NB4 (cell line): ENCODE measurements at regions not wholly inside any gene's neighbourhood (a gene's known extent, or its start where the extent isn't known, plus 50 kb on each side); places are given as distances from the start of the nearest gene placed in this dataset.

Source experiments
- DNase-seq: peaks from one replicate; pipeline ENCODE4 v3.0.0; 2010; ENCODE audit warnings: low read depth
- H3K4me3 ChIP-seq: one replicate; pipeline ENCODE4 v1.5.1; 2011; ENCODE audit warnings: mild to moderate bottlenecking, low read depth, low read length, moderate library complexity
- MAX ChIP-seq: IDR thresholded peaks from 2 replicates; pipeline ENCODE4 v1.6.1; 2011; ENCODE audit warnings: low read depth, low read length
- MYC ChIP-seq: IDR thresholded peaks from 2 replicates; pipeline ENCODE4 v1.6.1; 2011; ENCODE audit warnings: low read depth, low read length
- POLR2A ChIP-seq: IDR thresholded peaks from 2 replicates; pipeline ENCODE4 v1.6.1; 2011; ENCODE audit warnings: mild to moderate bottlenecking; ENCODE audit not compliant: insufficient read length; ENCODE audit errors: extremely low read depth
- TF ChIP-seq, protein P1 (sequence below): IDR thresholded peaks from one replicate; pipeline ENCODE4 v1.5.1; 2012; ENCODE audit warnings: low read depth, low read length

DNA sequence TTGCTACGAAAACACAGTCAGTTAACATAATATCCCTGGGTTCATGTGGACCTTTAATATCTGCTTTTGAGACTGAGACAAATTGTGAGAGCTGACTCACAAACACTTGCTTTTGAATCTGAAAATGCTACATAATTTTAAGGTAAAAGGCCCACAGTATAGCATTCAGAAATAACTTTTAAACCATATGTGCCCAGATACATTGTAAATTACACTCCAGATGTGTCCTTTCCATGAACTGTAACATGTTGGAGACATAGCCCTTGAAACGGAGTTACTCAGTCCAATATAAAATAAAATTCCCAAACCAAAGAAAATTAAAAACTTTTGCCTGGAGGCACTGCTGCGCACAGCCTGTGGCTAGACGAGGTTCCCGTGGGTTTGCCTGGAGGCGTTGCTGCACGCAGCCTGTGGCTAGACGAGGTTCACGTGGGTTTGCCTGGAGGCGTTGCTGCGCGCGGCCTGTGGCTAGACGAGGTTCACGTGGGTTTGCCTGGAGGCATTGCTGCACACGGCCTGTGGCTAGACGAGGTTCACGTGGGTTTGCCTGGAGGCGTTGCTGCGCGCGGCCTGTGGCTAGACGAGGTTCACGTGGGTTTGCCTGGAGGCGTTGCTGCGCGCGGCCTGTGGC, 131.9 kb upstream of the ALKAL2 start:
- no peak for DNase-seq
- TF ChIP-seq MYC (no peak), POLR2A (no peak), MAX (no peak)
- TF ChIP-seq, protein P1, sequence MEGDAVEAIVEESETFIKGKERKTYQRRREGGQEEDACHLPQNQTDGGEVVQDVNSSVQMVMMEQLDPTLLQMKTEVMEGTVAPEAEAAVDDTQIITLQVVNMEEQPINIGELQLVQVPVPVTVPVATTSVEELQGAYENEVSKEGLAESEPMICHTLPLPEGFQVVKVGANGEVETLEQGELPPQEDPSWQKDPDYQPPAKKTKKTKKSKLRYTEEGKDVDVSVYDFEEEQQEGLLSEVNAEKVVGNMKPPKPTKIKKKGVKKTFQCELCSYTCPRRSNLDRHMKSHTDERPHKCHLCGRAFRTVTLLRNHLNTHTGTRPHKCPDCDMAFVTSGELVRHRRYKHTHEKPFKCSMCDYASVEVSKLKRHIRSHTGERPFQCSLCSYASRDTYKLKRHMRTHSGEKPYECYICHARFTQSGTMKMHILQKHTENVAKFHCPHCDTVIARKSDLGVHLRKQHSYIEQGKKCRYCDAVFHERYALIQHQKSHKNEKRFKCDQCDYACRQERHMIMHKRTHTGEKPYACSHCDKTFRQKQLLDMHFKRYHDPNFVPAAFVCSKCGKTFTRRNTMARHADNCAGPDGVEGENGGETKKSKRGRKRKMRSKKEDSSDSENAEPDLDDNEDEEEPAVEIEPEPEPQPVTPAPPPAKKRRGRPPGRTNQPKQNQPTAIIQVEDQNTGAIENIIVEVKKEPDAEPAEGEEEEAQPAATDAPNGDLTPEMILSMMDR: no peak
- no peak overlapping the region for H3K4me3 ChIP-seq

DNA sequence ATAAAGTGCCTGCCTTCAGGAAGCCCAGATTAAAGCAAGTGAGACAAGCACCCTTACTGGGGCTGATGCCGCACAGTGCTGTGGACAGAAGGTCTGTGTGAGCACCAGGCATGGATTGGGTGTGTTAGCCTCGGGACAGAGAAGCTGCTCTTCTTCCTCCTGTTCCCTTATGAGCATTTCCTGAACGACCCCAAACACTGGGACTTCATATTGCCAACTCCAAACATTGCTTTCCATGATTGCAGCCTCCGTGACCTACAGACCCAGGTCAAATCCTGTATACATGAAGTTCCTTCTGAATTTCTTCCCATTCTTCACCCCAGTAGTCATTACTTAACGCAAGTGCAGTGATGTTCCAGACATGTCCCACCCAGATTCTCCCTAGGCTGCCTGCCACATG, 129.8 kb upstream of the ALKAL2 start:
- TF ChIP-seq POLR2A: no peak
- TF ChIP-seq, protein P1: no peak
- TF ChIP-seq MAX: no peak
- no peak for TF ChIP-seq MYC
- H3K4me3 ChIP-seq: no peak overlapping the region
- DNase-seq: no peak

DNA sequence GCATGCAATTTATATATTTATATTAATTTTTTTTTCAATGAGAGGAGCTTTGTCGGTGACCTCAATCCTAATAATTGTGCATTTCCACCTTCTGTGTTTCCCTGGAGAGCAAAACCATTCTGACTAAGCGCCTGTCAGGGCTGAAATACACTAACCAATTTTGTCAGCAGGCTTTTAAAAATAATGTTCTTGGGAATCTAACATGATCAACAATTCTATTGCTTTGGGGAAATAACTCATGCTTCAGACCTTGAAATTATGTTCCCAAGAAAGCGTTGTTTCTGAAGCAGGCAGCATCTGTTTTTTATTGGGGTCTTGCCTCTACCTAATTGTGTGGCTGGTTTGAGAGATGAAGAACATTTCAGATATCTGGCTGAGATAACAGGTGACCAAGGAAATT, 129.1 kb upstream of the ALKAL2 start:
- TF ChIP-seq MYC (no peak), MAX (no peak), POLR2A (no peak)
- TF ChIP-seq, protein P1: no peak
- DNase-seq: no peak
- no peak overlapping the region for H3K4me3 ChIP-seq

DNA sequence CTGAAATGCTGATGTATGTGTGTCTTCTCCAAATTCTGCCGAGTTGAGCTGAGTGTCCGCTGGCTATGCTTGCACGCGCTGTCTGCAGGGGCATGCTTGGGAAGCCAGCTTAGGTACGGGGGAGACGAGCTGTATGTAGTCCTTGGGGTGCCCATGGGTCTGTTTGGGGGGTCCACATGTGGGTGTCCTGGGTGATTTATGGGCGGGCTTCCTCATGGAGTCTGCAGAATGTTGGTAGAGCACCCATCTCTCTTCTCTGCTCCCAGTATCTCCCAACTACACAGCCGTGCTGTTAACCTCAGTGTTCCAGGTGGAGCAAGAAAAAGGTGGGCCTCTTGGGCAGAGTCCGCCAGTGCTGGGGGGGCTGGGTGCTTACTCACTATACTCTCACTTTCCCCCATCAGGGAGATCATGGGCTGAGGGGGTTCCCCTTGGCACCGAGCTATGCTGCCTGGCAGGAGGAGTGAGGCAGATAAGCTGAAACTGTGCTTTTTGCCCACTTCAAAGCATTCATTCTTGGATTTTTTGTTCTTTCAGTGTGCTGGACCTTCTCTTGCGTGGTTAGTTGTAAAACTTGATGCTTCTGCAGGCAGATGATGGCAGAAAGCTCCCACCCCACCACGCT, 128.2 kb upstream of the ALKAL2 start:
- no peak for DNase-seq
- TF ChIP-seq MAX: no peak

GRCh38 chr2:409523-409922, 121.6 kb upstream of the ALKAL2 start:
- H3K4me3 ChIP-seq: no peak overlapping the region
- DNase-seq: no peak
- TF ChIP-seq MYC: no peak
- no peak for TF ChIP-seq POLR2A
- TF ChIP-seq, protein P1: no peak
- TF ChIP-seq MAX: no peak

More for the DNA sequence above, 128.2 kb upstream of the ALKAL2 start:
- no peak overlapping the region for H3K4me3 ChIP-seq

DNA sequence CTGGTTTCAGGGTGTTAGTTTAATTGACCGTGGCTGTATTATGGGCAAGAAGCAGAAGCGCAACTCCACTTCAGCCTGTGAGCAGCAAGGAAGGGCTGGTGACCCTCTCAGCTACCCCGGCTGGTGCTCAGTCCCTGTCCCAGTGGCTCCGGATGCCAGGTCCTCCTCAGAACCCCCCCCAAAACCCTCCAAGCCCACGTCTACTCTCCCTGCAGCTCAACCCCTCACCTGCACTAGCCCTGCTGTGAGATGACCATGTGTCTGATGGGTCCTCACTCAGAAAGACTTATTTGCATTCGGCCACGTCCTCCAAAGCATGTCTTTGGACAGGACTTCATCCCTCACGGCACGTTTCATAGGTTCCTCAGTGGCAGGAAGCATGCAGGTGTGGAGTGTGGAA, 119.7 kb upstream of the ALKAL2 start:
- DNase-seq: no peak
- H3K4me3 ChIP-seq: no peak overlapping the region
- no peak for TF ChIP-seq MAX
- TF ChIP-seq, protein P1: no peak
- TF ChIP-seq POLR2A: no peak
- TF ChIP-seq MYC: no peak
